Spinal cord (tissue), 9 donors: ENCODE measurements at regions not wholly inside any gene's neighbourhood (a gene's known extent, or its start where the extent isn't known, plus 50 kb on each side); places are given as distances from the start of the nearest gene placed in this dataset.

ENCODE experiments used
- DNase-seq, 6 donors: peaks; one replicate each; pipeline versions ENCODE4 v3.0.0 to v3.0.0-alpha.2; 2013 to 2015; ENCODE audit warnings: low spot score in 6 of 6, low read depth in 4 of 6
- H3K27ac ChIP-seq: one replicate; pipeline ENCODE4 v1.5.1; 2013; ENCODE audit warnings: low read depth, low read length, control low read depth
- H3K27me3 ChIP-seq: one replicate; pipeline ENCODE4 v1.6.1; 2013; ENCODE audit warnings: low read length; ENCODE audit not compliant: control insufficient read depth, insufficient read depth
- H3K36me3 ChIP-seq: one replicate; pipeline ENCODE4 v1.6.1; 2013; ENCODE audit warnings: low read length; ENCODE audit not compliant: control insufficient read depth, insufficient read depth
- H3K4me1 ChIP-seq: one replicate; pipeline ENCODE4 v1.6.1; 2013; ENCODE audit warnings: low read length; ENCODE audit not compliant: control insufficient read depth, insufficient read depth
- H3K4me3 ChIP-seq: one replicate; pipeline ENCODE4 v1.5.1; 2013; ENCODE audit warnings: low read depth, low read length, control low read depth
- H3K9me3 ChIP-seq: one replicate; pipeline ENCODE4 v1.6.1; 2013; ENCODE audit warnings: low read length; ENCODE audit not compliant: control insufficient read depth, insufficient read depth
- WGBS: methylation state at CpG from one replicate; pipeline ENCODE4 v1.1.5; 2013; ENCODE audit warnings: missing lambda C conversion rate; ENCODE audit not compliant: insufficient coverage; 5-methylcytosine and 5-hydroxymethylcytosine counted together
- donor health status: healthy.

- Histone ChIP-seq H3K4me1 (no peaks in the 10 kb centered on the region), H3K27ac (no peak overlapping the region), H3K36me3 (no peaks in the 10 kb centered on the region), H3K9me3 (no peaks in the 10 kb centered on the region), H3K4me3 (no peak overlapping the region), H3K27me3 (no peaks in the 10 kb centered on the region)
- no CpG with 5 or more reads among the region's 4 CpGs for WGBS
- DNase-seq, result no peak
These were observed 50.8 kb upstream of the INCENP start for GRCh38 chr11:62073061-62073460.

DNA sequence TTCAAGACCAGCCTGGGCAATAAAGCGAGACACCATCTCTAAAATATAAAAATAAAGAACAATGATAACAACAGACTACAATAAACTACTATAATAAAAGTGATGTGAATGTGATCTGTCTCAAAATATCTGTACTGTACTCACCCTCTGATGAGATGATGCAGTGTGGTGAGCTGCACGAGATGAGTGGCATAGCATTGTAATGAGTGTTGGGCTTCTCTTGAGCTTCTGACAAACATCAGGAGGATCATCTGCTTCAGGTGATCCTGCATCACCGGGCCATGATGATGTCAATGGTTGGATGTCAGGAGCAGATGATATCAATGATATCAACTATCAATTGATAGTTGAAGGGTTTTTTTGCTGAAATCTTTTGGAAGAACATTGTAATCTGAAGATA, 52.4 kb upstream of the INCENP start:
- H3K4me1 ChIP-seq, result no peaks in the 10 kb centered on the region
- H3K36me3 ChIP-seq, result no peaks in the 10 kb centered on the region
- H3K4me3 ChIP-seq, result no peak overlapping the region
- H3K27ac ChIP-seq, result no peak overlapping the region
- no peak for DNase-seq
- no peaks in the 10 kb centered on the region for H3K9me3 ChIP-seq
- no peaks in the 10 kb centered on the region for H3K27me3 ChIP-seq
- 90% methylated on average over 1 of the region's 3 CpGs for WGBS

DNA sequence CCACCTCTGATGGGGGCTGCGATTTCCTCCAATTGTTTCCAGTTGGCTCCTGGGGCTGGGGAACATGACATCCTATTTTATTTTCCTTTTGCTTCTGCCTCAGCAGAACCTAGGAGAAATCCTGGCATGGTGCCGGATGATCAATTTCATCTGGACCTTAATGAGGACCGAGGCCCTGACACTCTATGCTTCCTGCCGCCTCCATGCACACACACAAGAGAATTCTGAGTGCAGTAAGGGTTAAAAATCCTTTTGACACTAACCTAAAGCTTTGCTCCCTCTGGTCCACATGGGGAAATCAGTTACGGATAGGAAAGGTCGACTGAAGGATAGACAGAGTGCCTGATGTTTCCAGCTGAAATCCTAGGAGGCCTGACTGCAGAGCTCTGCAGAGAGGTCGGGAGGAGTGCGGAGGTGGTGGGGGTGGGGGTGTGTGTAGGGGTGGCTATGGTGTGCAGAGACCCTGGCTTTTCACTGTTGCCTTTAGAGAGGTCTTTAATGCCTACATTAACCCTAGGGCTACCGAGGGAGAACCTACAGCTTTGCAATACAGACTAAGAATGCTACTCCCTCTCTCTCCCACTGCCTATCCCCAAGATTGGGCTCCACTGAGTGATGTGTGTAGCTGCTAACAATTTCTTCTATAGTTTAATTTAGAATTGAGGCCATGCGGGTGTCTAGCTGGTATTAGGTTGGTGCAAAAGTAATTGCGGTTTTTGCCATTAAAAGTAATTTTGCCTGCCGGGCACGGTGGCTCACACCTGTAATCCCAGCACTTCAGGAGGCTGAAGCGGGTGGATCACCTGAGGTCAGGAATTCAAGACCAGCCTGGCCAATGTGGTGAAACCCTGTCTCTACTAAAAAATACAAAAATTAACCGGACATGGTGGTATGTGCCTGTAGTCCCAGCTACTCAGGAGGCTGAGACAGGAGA, 53.6 kb upstream of the INCENP start:
- Histone ChIP-seq H3K36me3 (no peaks in the 10 kb centered on the region), H3K9me3 (no peaks in the 10 kb centered on the region), H3K4me1 (no peaks in the 10 kb centered on the region), H3K27ac (no peak overlapping the region), H3K27me3 (no peaks in the 10 kb centered on the region), H3K4me3 (no peak overlapping the region)
- 23% methylated on average over 5 of the region's 15 CpGs for WGBS
- DNase-seq, result peak in 2 of 6 donors; percentile 8 to 47

DNA sequence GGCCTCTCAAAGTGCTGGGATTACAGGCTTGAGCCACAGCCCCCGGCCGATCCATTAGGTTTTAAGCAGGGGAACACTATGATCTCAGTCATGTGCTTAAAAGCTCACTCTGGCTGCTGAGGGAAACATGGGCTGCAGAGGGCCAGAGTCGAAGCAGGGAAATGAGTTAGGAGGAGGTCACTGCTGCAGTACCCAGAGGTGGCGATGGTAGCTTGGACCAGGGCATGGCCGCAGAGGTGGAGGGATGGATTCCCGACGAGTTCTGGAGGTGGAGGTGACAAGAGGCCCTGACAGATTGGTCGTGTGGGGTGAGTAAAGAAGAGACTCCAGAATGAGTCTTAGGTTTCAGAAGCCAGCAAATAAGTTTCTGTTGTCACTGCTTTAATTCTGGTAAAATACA, 54.4 kb upstream of the INCENP start:
- no peak for DNase-seq
- H3K4me3 ChIP-seq, result no peak overlapping the region
- no peaks in the 10 kb centered on the region for H3K9me3 ChIP-seq
- H3K36me3 ChIP-seq, result no peaks in the 10 kb centered on the region
- no peaks in the 10 kb centered on the region for H3K27me3 ChIP-seq
- H3K4me1 ChIP-seq, result no peaks in the 10 kb centered on the region
- no peak overlapping the region for H3K27ac ChIP-seq
- 72% methylated on average over 8 of the region's 8 CpGs for WGBS

DNA sequence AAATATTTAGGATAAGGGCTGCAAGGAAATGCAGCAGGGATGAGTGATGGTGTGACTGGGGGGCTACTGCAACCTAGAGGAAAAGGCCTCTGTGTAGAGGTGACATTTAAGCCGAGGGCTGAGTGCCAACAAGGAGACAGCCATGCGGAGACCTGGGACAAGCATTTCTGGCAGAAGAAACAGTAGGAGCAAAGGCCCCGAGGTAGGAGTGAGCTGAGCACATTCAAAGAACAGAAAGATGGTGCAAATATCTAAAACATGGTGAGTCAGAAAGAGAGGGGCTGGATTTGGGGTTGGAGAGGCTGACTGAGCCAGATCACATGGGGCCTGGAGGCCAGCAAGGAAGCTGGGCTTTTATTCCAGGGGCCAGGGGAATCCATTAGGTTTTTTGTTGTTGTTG, 55.1 kb upstream of the INCENP start:
- Histone ChIP-seq H3K27me3 (no peaks in the 10 kb centered on the region), H3K9me3 (no peaks in the 10 kb centered on the region), H3K27ac (no peak overlapping the region), H3K36me3 (no peaks in the 10 kb centered on the region), H3K4me1 (no peaks in the 10 kb centered on the region), H3K4me3 (no peak overlapping the region)
- 75% methylated on average over 3 of the region's 3 CpGs for WGBS
- no peak for DNase-seq

- no peak overlapping the region for H3K27ac ChIP-seq
- no peaks in the 10 kb centered on the region for H3K27me3 ChIP-seq
- H3K36me3 ChIP-seq, result no peaks in the 10 kb centered on the region
- DNase-seq, result no peak
- H3K4me3 ChIP-seq, result no peak overlapping the region
- H3K9me3 ChIP-seq, result no peaks in the 10 kb centered on the region
- WGBS, result 93% methylated on average over 4 of the region's 8 CpGs
- no peaks in the 10 kb centered on the region for H3K4me1 ChIP-seq
These were observed 56.1 kb upstream of the INCENP start for GRCh38 chr11:62067741-62068140.

GRCh38 chr11:62064221-62064620, 59.6 kb upstream of the INCENP start:
- peaks cover 12% of the 10 kb centered on the region for H3K4me1 ChIP-seq
- H3K27me3 ChIP-seq, result no peaks in the 10 kb centered on the region
- WGBS, result 100% methylated on average over 2 of the region's 2 CpGs
- no peaks in the 10 kb centered on the region for H3K9me3 ChIP-seq
- no peak overlapping the region for H3K4me3 ChIP-seq
- H3K27ac ChIP-seq, result no peak overlapping the region
- H3K36me3 ChIP-seq, result no peaks in the 10 kb centered on the region
- DNase-seq, result no peak

- Histone ChIP-seq H3K27me3 (no peaks in the 10 kb centered on the region), H3K27ac (peak overlapping the region; percentile 86), H3K4me3 (no peak overlapping the region), H3K9me3 (no peaks in the 10 kb centered on the region), H3K36me3 (no peaks in the 10 kb centered on the region), H3K4me1 (peaks cover 12% of the 10 kb centered on the region)
- no peak for DNase-seq
- WGBS, result 11% methylated on average over 1 of the region's 4 CpGs
These were observed 61.5 kb upstream of the INCENP start for GRCh38 chr11:62062223-62062861.

- Histone ChIP-seq H3K4me1 (peaks cover 12% of the 10 kb centered on the region), H3K27me3 (no peaks in the 10 kb centered on the region), H3K4me3 (no peak overlapping the region), H3K9me3 (no peaks in the 10 kb centered on the region), H3K36me3 (no peaks in the 10 kb centered on the region), H3K27ac (peak overlapping the region; percentile 86)
- peak in 3 of 6 donors; percentile 35 to 69 (median 49) for DNase-seq
- WGBS, result 44% methylated on average over 7 of the region's 11 CpGs
These were observed 62.2 kb upstream of the INCENP start for GRCh38 chr11:62061356-62062222.
